HG03342 (cell line): ENCODE measurements at regions not wholly inside any gene's neighbourhood (a gene's known extent, or its start where the extent isn't known, plus 50 kb on each side); places are given as distances from the start of the nearest gene placed in this dataset.

Experiments
- ATAC-seq: cut with Tn5 transposase; IDR thresholded peaks from one replicate; pipeline ENCODE4 v1.9.1; 2021; ENCODE audit warnings: mild to moderate bottlenecking, moderate library complexity; ENCODE audit not compliant: unreplicated experiment

DNA sequence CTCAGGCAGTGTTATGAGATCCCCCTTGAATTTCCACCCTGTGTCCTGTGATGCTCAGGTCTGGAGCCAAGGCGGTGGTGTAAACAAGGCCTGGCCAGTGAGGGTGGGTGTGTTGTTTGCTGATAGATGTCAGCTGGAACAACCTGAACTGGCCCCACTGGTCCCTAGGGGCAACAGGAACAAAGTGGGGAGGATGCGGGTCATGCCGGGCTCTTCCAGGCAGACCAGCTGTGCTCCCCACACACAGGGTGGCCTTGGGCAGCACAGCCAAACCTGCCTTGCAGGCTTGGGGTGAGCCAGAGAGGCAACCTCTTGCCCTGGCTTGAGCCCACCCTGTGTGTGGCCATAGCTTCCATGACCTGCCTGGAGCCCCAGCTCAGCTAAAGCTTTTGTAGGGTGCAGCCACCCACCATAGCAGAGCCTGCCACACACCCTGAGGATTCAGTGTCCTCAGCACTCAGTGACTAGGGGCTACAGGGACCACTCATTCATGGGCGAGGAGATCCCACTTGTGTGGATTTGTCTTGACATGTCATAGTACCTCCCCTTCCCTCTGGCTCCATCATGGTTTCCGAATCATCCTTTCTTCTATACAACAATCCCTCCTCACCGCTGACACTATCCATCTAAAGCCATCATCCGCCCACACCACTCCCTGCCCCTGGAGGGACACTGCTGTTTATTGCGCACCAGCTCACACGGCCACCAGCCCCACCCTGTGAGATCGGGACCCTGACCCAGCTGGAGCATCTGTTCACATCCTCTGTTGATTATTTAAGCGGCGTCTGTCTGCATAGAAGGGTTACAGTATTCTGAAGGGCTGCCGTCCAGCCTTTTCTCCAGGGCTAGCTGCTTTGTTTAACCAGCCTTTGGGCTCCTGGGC, 268.8 kb downstream of the CYP26B1 start:
- no peak for ATAC-seq

DNA sequence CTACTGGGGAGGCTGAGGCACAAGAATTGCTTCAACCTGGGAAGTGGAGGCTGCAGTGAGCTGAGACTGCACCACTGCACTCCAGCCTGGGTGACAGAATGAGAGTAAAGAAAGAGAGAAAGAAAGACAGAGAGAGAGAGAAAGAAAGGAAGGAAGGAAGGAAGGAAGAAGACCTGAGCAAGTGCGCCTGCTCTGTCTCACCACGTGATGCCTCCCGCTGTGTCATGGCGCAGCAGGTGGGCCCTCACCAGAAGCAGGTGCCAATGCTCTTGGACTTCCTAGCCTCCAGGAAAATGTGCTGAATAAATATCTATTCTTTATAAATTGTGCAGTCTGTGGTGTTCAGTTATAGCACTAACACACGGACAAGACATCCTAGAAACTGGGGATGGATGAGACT, 270.0 kb downstream of the CYP26B1 start:
- no peak for ATAC-seq

DNA sequence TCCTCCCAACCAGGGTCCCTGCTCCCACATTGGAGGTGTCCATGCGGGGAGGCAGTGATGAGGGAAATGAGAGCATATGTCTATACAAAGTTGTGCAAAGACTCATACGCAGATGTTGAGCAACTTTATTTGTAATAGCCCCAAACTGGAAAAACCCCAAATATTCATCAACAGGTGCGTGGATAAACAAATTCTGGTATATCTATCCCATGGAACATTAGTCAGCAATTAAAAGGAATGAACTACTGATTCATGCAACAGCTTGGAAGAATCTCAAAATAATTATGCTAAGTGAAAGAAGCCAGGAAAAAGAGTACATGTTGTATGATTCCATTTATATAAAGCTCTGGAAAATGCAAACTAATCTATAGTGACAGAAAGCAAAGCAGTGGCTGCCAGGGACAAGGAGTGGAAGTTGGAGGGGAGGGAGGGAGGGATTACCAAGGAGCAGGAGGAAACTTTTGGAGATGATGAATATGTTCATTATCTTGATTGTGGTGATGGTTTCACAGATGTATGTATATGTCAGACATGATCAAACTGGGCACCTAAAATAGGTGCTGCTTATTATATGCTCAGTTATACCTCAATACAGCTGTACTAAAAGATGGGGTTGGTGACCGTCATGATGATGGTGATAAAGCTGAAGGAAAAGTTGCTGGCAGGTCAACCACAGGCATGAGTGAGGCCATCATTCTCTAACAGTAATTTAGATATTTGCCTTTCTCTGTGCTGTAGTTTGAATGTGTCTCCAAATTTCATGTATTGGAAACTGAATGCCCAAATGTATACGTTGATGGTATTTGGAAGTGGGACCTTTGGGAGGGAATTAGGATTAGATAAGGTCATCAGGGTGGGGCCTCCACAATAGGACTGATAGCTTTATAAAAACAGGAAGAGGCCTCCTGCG, 270.9 kb downstream of the CYP26B1 start:
- no peak for ATAC-seq

DNA sequence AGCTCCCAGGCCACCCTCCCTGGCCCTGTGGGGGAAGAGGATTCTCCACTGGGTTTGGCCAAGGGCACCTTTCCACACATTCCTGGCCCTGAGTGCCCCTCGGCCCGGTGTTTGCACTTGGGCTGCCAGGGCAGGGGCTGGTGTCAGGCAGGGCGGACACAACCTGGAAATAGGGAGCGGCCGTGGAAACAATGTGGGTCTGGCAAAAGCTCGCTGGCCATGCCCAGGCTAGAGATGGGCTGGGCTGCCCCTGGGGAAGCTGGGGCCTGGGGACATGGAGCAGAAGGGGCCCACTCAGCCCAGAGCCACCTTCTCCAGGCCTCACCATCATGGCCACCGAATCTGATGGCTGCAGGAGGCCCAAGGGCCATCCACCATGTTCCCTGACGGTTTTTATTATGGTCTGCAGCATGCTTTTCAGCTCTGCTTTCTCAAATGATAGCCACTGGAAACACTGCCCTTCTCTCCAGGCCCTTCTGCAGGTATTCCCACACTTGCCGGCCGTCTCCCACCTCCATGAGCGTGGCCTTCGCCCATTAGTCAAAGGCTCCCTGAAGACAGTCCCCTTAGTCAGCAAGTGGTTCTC, 275.1 kb downstream of the CYP26B1 start:
- no peak for ATAC-seq

DNA sequence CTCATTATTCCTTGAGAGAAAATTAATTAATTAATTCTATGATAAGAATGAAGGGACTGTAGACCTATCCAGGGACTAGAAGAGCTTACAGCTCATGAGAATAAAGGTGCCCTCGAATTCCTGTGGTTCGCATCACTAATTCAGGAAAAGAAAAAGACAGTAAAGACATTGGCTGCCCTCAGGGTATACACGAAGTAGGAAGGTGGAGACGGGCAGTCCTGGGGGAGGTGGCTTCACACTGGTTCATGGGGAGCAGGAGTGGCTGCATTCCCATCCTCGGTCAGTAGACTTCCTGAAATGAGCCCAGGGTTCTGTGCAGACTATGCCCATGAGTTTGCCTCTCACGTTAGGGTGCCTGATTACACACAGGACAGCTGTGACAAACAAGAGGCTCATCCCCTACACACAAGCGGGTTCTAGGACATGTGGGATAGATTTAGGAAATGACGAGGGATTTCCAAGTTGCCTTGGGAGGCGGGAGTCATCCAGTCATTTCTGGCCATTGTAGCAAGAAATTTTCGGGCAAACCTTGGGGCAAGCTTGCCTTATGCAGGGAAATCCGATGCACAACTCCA, 282.2 kb downstream of the CYP26B1 start:
- ATAC-seq = no peak

DNA sequence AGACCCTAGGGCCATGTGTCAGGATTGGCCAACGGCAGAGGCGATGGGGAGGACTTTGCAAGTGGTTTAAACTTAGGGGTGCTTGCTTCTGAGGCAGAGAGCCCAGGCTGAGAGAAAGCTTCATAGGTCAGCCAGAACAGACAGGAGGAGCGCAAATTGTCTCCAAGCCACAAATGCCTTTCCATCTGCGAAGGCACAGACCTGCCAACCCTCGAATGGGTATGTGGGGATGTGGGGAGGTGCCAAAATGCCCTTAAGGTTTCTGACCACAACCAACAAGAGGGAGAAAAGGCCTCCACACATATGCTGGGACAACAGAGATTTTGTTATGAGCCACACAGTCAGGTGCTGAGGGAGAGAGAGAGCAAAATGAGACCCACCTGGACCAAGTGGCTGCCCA, 283.6 kb downstream of the CYP26B1 start:
- no peak for ATAC-seq

DNA sequence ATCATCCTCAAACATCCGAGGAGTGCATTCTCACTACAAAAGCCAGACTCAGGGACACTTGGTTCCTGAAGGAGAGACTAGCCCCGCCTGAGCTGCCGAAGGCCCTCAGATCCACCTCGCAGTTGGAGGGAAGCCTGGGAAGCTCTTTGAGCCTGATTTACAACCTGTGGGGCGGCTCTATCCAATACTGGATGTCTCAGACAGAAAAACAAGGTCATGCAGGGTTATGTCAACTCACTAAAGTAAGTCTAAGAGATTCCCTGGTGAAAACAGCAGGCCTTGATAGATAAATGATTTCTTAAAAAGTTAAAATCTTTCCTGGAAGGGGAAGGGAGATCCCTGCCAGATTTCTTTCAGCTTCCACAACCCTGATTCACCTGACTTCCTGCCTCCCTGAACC, 284.3 kb downstream of the CYP26B1 start:
- ATAC-seq = no peak

DNA sequence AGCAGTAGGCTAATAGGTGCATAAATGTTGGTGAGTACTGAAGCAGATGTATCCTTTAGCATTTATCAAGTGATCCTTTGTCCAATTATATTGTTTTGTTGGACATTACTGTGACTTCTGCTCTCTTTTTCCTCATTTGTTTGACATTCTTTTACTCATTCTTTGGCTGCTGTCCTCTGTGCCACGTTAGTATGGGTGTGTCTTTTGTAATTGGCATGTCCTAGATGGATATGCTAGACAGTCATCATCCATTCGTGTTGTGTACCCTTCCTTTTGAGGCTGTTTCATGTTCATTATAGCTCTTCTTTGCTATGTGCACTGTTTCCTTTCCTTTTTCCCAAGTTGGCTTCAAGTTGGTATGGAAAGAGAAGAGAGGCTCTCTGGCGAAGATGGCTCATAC, 284.7 kb downstream of the CYP26B1 start:
- ATAC-seq = no peak

DNA sequence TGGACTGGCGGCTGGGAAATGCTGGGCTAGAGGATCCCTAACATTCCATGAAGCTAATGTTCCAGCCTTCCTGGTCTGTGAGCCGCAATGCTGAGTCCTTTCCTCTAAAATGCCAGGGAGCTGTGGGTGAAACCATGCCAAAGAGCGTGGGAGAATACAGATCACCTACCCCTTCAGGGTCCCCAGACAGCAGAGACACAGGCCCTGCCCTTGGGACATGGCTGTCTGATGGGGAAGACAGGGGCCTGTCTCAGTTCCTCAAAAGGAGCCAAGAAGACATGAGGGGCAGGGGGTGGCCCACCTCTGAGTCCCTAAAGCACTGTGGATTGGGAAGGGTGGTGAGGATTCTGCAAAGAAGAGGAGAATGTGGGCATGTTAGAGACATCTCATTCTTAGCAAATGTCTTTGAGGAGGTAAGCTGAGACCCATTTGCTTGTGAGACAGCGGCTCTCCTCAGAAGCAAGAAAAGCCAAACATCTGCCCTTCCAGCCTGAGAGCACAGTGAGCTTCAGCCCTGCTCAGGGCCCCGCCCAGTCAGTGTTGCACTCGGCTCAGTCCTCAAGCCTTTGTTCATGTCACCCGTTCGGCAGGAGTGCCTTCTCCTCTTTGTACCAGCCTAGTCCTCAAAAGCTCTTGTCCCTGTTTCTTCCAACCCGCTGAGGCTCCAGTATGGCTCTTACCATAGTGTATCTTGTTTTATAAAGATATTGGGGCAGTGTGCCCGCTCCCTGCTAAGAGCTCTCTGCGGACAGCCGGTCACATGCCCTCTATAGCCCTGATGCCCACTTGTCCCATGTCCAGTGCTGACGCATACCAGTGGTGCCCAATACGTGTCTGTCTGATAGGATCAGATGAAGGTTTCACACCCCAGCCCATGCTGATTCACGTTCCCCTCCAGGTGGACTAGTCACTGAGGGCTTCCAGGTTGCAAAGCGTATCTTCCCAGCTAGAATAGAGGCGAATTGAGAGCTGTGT, 286.2 kb downstream of the CYP26B1 start:
- ATAC-seq = no peak

DNA sequence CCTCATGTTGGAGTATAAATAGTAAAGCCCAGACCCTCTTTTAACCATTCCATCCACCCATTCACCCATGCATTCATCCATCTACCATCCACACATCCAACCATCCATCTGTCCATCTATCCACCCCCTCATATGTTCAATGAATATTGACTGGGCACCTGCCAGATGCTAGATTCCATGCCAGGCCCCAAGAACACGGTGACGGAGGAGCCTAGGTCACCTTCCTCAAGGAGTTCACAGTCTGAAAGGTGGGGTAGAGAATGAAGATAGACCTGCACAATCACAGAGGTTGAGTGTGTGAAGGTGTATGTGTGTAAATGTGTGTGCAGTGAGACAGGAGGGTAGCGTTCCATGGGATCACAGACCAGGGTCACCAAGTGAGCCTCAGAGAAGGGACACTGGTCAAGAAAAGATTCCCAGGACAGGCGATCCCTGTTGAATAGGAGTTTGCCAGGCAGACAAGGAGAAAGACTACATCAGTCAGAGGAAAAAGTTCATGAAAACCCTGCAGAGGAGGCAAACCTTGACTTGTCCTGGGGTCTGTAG, 287.2 kb downstream of the CYP26B1 start:
- ATAC-seq = no peak

DNA sequence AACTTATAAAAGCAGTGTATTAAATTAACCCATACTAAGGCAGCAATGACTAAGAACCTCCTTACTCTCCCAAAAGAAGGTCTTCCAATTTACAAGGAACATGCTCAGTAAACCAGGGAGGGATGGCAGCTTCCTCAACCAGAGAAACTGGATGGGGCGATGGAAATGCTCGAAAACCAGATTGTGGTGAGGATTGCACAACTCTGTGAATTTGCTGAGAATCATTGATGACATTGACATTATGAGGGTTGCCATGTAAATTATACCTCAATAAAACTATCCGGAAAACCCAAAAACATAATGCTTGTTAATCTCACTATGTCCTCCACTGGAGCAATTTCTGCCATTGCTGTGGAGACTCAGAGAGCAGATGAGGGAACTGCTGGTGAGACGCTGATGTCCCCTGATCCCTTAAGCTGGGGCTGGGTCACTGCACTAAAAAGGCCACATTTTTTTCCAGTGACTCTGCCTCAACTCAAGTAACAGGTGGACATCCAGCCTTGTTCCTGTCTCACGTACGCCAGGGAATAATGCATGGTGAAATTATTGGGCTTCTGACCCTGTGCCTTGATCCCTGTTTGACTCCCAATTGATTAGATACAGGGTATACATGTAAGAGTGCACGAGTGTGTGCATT, 288.3 kb downstream of the CYP26B1 start:
- ATAC-seq = no peak

DNA sequence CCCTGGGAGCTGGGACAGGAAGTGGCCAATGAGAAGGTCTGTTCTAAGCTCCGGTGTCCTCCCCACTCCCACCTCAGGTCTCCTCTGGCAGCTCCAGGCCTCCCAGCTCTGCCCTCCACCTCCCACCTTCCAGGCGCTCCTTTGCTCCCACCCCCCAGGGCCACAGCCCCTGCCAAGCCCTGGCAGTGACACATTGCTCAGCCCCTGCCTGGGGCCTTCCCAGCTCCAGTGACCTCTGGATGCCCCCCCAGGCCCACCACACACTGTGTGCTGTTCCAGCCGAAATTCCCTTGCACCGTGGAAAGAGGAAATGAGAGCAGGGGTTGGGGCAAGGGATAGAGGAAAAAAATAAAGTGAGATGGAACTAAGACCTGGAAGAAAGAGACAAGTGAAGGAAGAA, 289.6 kb downstream of the CYP26B1 start:
- no peak for ATAC-seq

DNA sequence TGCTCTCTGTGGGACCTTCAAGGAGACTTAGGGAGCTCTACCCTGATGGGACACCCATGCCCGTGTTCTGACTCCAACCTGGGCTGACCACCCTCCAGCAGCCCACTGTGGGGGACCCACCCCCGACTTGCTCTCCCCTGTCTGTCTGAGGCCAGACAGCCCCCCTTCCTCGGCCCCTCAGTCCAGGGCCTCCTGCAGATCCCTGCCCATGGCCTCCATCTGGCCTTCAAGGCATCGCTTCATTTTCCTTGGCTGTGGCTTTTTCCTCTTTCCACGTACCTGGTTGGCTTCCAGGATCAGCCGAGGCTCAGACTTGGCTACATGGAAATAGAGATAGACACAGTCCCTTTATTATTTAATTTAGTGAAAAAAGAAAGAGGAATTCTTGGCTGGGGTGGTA, 290.0 kb downstream of the CYP26B1 start:
- ATAC-seq = no peak

DNA sequence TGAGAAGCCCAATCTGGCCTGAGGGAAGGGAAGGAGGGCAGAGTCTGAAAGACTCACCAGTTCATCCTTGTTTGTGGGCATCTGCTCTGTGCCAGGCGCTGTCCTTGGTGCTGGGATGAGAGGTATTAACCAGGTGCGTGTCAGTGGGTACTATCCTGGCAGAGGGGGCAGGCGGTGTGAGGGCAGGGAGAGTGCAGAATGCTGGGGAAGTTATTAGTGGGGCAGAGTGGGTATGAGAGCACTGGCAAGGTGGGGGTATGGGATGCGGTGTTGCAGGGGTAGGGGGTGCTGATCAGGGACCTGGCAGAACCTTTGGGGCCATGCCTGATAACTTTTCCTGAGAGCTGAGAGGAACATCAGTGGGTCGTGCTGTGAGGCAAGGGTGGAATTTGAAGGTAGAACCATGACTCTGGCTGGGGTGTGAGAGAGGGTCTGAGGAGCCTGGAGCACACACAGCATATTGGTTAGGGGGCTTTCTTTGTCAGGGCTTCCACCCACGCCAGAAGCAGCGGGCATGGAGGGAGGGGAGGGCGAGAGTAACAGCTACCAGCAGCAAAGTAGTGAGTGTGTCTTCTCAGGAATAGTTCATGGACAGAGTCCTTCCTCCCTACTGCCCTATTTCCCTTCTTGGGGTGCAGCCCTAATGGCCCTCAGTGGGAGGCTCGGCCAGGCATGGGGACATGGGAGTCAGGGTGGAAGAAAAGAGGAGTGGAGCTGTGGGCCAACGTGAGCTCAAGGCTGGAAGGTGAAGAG, 290.7 kb downstream of the CYP26B1 start:
- no peak for ATAC-seq

DNA sequence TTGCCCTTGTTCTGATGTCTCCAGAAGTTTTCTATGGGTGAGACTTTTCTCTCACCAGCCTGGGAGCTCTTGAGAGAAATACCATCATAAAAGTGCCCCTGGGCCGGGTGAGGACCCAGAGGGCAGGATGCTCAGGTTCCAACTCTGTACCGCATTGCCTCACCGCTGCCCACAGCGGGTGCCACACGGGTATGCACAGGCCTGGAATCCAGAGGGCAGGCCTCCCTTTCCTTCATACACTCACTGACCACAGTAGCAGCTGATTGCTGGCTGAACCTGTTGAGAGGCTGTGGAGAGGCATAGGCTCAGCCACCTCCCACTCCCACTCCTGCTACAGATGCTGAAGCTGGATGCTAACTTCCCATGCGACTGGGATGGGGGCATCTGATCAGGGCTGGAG, 293.8 kb downstream of the CYP26B1 start:
- no peak for ATAC-seq

DNA sequence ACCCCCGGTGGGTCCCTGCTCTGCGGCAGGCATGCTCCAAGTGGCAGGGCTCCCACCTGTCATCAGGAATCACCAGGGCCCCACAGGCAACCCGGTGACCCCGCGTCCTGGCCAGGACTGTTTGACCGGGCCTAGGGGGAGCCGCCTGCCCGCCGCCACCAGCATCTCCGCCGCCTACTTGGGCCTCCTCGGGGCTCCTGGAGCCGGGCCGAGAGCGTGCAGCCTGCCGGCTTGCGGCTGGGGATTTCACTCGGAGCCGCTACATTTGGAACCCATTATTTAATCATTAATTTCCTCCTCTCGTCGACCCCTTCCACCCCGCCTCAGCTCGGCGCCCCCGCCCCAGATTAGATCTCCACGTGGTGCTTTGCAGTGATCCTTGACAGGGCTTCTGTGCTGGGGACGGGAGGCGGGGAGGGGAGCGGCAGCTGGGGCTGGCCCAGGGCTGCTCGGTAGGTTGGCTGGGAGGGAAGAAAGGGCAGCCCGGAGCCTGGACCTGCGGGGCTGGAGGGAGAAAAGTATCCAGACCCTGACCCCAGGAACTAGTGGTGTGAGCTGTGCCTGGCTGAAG, 295.4 kb downstream of the CYP26B1 start:
- no peak for ATAC-seq

DNA sequence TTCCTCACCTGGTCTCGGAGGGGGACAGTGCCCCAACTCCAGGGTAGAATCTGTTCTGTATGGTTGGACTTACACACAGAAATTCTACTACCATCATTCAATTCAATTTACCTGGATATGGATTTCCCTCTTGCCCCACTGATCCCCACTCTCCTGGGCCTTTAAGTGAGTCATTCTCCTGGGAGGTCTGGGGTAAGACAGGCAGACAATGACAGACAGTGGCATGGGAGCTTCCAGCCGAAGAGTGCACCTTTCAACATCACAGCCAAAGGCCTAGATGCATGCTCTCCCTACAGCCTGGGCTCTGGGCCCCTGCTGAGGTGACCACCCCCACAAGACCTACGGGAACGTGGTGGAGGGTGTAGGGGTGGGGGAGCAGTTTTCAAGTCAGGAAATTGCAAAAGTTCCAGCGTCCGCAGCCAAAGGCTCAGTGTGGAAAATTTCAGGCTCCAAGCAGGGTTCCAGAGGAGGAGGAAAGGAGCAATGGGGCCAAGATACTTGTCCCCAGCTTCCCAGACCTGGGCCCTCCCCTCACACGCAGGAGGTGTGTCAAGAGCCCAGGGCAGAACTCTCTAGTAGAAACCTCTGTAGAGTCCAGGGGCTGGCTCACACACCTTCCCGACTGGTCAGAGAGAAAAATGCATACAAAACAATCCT, 296.4 kb downstream of the CYP26B1 start:
- ATAC-seq = no peak

DNA sequence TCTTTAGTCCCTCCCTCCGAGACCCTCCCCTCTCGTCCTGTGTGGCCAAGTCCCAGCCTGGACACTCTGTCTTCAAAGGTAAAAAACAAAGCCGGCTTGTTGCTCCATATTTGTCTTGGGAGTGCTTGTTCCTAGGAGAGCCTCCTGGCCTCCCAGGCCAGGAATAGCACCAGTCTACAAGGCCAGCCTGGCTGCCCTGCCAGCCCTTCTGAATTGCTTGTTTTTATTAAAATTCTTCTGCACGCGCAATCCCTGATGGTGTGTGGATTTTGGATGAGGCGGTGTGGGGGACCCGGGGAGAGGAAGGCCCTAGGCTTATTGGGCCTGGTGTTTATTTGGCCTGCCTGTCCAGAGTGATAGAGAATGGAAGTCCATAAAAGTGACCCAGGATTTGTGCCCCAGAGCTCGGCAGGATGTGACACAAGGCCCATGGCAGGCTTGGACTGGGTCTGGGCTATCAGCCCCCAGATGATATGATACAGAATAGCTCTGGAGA, 297.3 kb downstream of the CYP26B1 start:
- no peak for ATAC-seq
